Left ventricle myocardium inferior (tissue), 1 donor: ENCODE measurements at regions not wholly inside any gene's neighbourhood (a gene's known extent, or its start where the extent isn't known, plus 50 kb on each side); places are given as distances from the start of the nearest gene placed in this dataset.

Source experiments
- DNase-seq: peaks from one replicate; pipeline ENCODE4 v3.0.0-alpha.2; 2020
- H3K27ac ChIP-seq: fragments of 200-600 bp; replicated peaks from 2 replicates; pipeline ENCODE4 v1.8.0; 2021
- H3K27me3 ChIP-seq: fragments of 200-600 bp; 2 replicates; pipeline ENCODE4 v1.8.0; 2021; ENCODE audit warnings: low read depth
- H3K36me3 ChIP-seq: fragments of 200-600 bp; 2 replicates; pipeline ENCODE4 v1.8.0; 2021
- H3K4me1 ChIP-seq: fragments of 200-600 bp; 2 replicates; pipeline ENCODE4 v1.8.0; 2021
- H3K4me3 ChIP-seq: fragments of 200-600 bp; 2 replicates; pipeline ENCODE4 v1.8.0; 2021; ENCODE audit warnings: mild to moderate bottlenecking, moderate library complexity
- H3K9me3 ChIP-seq: fragments of 200-600 bp; replicated peaks from 2 replicates; pipeline ENCODE4 v1.8.0; 2021
- CTCF ChIP-seq: fragments of 200-600 bp; IDR thresholded peaks from 2 replicates; pipeline ENCODE4 v1.8.0; 2021; ENCODE audit warnings: antibody characterized with exemption, mild to moderate bottlenecking, borderline replicate concordance
- intact Hi-C: fragments of 100-400 bp; cut with micrococcal nuclease; formaldehyde crosslinking; loops from one replicate; pipeline ENCODE4 v1.11.0; 2022
- donor health status: DM: no; HTN: yes; CAD: no; lungs with severe emphysema.

- H3K4me3 ChIP-seq: no peak overlapping the region
These were observed 291.9 kb upstream of the NR5A2 start for GRCh38 chr1:199735660-199736059.

GRCh38 chr1:199736646-199737045 is 290.9 kb upstream of the NR5A2 start:
- no peak overlapping the region for H3K27ac ChIP-seq
- peaks cover 4% of the 10 kb centered on the region for H3K9me3 ChIP-seq
- H3K27me3 ChIP-seq: no peaks in the 10 kb centered on the region
- H3K36me3 ChIP-seq: no peaks in the 10 kb centered on the region
- intact Hi-C loops: no loop called here
- no peak for TF ChIP-seq CTCF
- H3K4me3 ChIP-seq: no peak overlapping the region
- no peak for DNase-seq
- H3K4me1 ChIP-seq: no peaks in the 10 kb centered on the region

More at GRCh38 chr1:199735660-199736059, 291.9 kb upstream of the NR5A2 start:
- Histone ChIP-seq H3K9me3 (peaks cover 4% of the 10 kb centered on the region), H3K27ac (no peak overlapping the region), H3K4me1 (no peaks in the 10 kb centered on the region), H3K27me3 (no peaks in the 10 kb centered on the region), H3K36me3 (no peaks in the 10 kb centered on the region)
- no peak for DNase-seq
- intact Hi-C loops: no loop called here
- no peak for TF ChIP-seq CTCF

- no peak for TF ChIP-seq CTCF
- H3K36me3 ChIP-seq: no peaks in the 10 kb centered on the region
These were observed 285.9 kb upstream of the NR5A2 start for GRCh38 chr1:199741586-199741985.

GRCh38 chr1:199742547-199742946 is 285.0 kb upstream of the NR5A2 start:
- Histone ChIP-seq H3K4me3 (no peak overlapping the region), H3K27ac (no peak overlapping the region), H3K27me3 (peaks cover 8% of the 10 kb centered on the region), H3K9me3 (no peaks in the 10 kb centered on the region), H3K4me1 (no peaks in the 10 kb centered on the region), H3K36me3 (no peaks in the 10 kb centered on the region)
- no peak for TF ChIP-seq CTCF
- no peak for DNase-seq
- intact Hi-C loops: no loop called here

More at GRCh38 chr1:199741586-199741985, 285.9 kb upstream of the NR5A2 start:
- H3K4me3 ChIP-seq: no peak overlapping the region
- intact Hi-C loops: no loop called here
- DNase-seq: no peak
- H3K27ac ChIP-seq: no peak overlapping the region
- H3K9me3 ChIP-seq: no peaks in the 10 kb centered on the region
- H3K27me3 ChIP-seq: no peaks in the 10 kb centered on the region
- no peaks in the 10 kb centered on the region for H3K4me1 ChIP-seq

GRCh38 chr1:199743227-199743626 is 284.3 kb upstream of the NR5A2 start:
- peaks cover 15% of the 10 kb centered on the region for H3K27me3 ChIP-seq
- no peaks in the 10 kb centered on the region for H3K9me3 ChIP-seq
- DNase-seq: no peak
- TF ChIP-seq CTCF: no peak
- H3K27ac ChIP-seq: no peak overlapping the region
- H3K36me3 ChIP-seq: no peaks in the 10 kb centered on the region
- H3K4me1 ChIP-seq: no peaks in the 10 kb centered on the region
- no peak overlapping the region for H3K4me3 ChIP-seq
- intact Hi-C loops: no loop called here
